PC-3 (cell line): ENCODE measurements at regions not wholly inside any gene's neighbourhood (a gene's known extent, or its start where the extent isn't known, plus 50 kb on each side); places are given as distances from the start of the nearest gene placed in this dataset.

Experiments
- ATAC-seq: fragments of 200-7000 bp; cut with Tn5 transposase; 2 replicates; pipeline ENCODE4 v1.9.1; 2020; ENCODE audit warnings: mild to moderate bottlenecking, moderate library complexity
- BruUV-seq: library from RNA; stranded (reverse); fragments of 400-500 nt; replicated peaks from 2 replicates; lab custom pipeline; 2021; lab: Mats Ljungman, UMichigan
- CTCF ChIA-PET: fragments of 300-600 bp; sonication (Branson Sonifier 250); formaldehyde crosslinking; loops from one replicate; lab custom pipeline; 2022; ENCODE audit warnings: antibody characterized with exemption; lab: Charles Lee
- POLR2A ChIA-PET: fragments of 300-600 bp; sonication (Branson Sonifier 250); formaldehyde crosslinking; loops from one replicate; lab custom pipeline; 2022; ENCODE audit warnings: antibody characterized with exemption; ENCODE audit not compliant: unreplicated experiment; lab: Charles Lee
- DNase-seq: peaks from one replicate; pipeline ENCODE4 v3.0.0-alpha.2; 2015
- H2AFZ ChIP-seq: fragments of 300-600 bp; sonication (generic); 2 replicates; pipeline ENCODE4 v1.6.0; 2016; ENCODE audit warnings: antibody characterized with exemption, low read length
- H3F3A ChIP-seq: fragments of 300-600 bp; sonication (generic); one replicate; pipeline ENCODE4 v1.6.0; 2017; ENCODE audit warnings: antibody characterized with exemption, low read length, control low read depth, mild to moderate bottlenecking; ENCODE audit not compliant: unreplicated experiment
- H3K27ac ChIP-seq: fragments of 300-600 bp; sonication (generic); 2 replicates; pipeline ENCODE4 v1.5.1; 2016; ENCODE audit warnings: mild to moderate bottlenecking, low read length
- H3K27me3 ChIP-seq: fragments of 300-600 bp; sonication (generic); 2 replicates; pipeline ENCODE4 v1.6.1; 2016; ENCODE audit warnings: low read length, mixed read lengths
- H3K36me3 ChIP-seq: fragments of 300-600 bp; sonication (generic); 2 replicates; pipeline ENCODE4 v1.6.1; 2016; ENCODE audit warnings: low read depth, mixed run types, low read length, mixed read lengths
- H3K4me1 ChIP-seq: fragments of 300-600 bp; sonication (generic); 2 replicates; pipeline ENCODE4 v1.5.1; 2016; ENCODE audit warnings: low read length; ENCODE audit not compliant: insufficient read depth
- H3K4me2 ChIP-seq: fragments of 300-600 bp; sonication (generic); 2 replicates; pipeline ENCODE4 v1.6.0; 2016; ENCODE audit warnings: low read length
- H3K4me3 ChIP-seq: fragments of 300-600 bp; sonication (generic); 2 replicates; pipeline ENCODE4 v1.5.1; 2016; ENCODE audit warnings: mild to moderate bottlenecking, low read length, mixed read lengths
- H3K79me2 ChIP-seq: fragments of 300-600 bp; sonication (generic); 2 replicates; pipeline ENCODE4 v1.6.1; 2017; ENCODE audit warnings: low read length, mixed read lengths
- H3K9ac ChIP-seq: fragments of 300-600 bp; sonication (generic); 2 replicates; pipeline ENCODE4 v1.6.0; 2016; ENCODE audit warnings: mild to moderate bottlenecking, low read length
- H3K9me2 ChIP-seq: fragments of 300-600 bp; sonication (generic); replicated peaks from 2 replicates; pipeline ENCODE4 v1.6.1; 2016; ENCODE audit warnings: mixed run types, low read length, mixed read lengths
- H3K9me3 ChIP-seq: fragments of 300-600 bp; sonication (generic); 2 replicates; pipeline ENCODE4 v1.6.1; 2016; ENCODE audit warnings: low read length, mixed read lengths
- H4K20me1 ChIP-seq: fragments of 300-600 bp; sonication (generic); 2 replicates; pipeline ENCODE4 v1.6.1; 2016; ENCODE audit warnings: low read length, mixed read lengths
- EZH2 ChIP-seq: fragments of 300-600 bp; sonication (generic); IDR thresholded peaks from one replicate; pipeline ENCODE4 v1.6.1; 2017; ENCODE audit warnings: antibody characterized with exemption, mild to moderate bottlenecking, low read length; ENCODE audit not compliant: unreplicated experiment
- EZH2phosphoT487 ChIP-seq: fragments of 300-600 bp; sonication (generic); IDR thresholded peaks from 2 replicates; pipeline ENCODE4 v1.6.1; 2018; ENCODE audit warnings: mild to moderate bottlenecking, antibody characterized with exemption, low read length, borderline replicate concordance
- intact Hi-C: fragments of 100-400 bp; cut with micrococcal nuclease; formaldehyde crosslinking; loops from 2 replicates; pipeline ENCODE4 v1.9.0; 2023
- TF ChIP-seq, protein P1 (sequence below): fragments of 300-600 bp; sonication (generic); conservative IDR thresholded peaks from 2 replicates; pipeline ENCODE4 v1.5.1; 2017; ENCODE audit warnings: antibody characterized with exemption, low read depth, mild to moderate bottlenecking, low read length

DNA sequence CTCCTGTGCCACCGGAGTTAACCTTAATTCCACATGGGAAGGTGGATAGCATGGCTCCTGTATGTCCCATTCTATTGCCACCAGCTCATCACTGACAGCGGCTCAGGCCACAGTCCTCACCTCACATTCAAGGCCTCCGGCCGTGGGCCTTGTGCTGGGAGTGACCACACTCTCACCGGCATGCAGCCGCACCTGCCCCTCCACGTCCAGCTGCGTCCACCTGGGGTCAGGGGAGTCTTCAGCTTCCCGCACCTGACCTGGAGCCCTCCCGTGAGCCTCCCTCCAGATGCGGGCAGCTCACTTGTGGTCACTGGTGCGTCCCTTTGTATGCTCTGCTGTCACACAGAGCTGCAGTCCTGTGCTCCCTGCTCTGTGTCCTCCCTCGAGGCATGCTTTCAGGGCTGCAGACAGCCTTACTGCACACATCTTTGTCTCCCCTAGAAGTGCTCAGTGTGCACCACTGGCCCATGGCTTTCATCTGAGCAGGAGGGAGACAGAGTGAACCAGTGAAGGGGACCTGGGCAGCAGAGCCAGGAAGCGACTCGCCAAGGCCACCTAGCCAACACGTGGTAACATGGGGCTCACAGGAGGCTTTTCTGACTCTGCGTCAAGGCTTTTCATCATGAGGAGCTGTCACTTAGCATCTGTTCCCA is 210.1 kb downstream of the ERCC6L2 start:
- Histone ChIP-seq H2AFZ (no peak overlapping the region), H3K4me3 (no peak overlapping the region), H3K9me2 (no peaks in the 10 kb centered on the region), H3K27ac (no peak overlapping the region), H3K79me2 (no peaks in the 10 kb centered on the region), H3K27me3 (0 out of 2 replicates have a peak, but pooled peaks cover 15% of the 10 kb centered on the region), H3F3A (no peaks in the 10 kb centered on the region), H3K9me3 (no peaks in the 10 kb centered on the region), H3K9ac (no peak overlapping the region), H3K4me1 (peaks cover 11% of the 10 kb centered on the region; the same call in 1 of the 2 replicates), H3K4me2 (no peak overlapping the region), H4K20me1 (no peaks in the 10 kb centered on the region), H3K36me3 (no peaks in the 10 kb centered on the region)
- intact Hi-C loops, result no loop called here
- CTCF ChIA-PET, result no interaction called here
- BruUV-seq, result no TSS peak
- ATAC-seq, result no peak
- TF ChIP-seq EZH2phosphoT487 (no peak), EZH2 (no peak)
- TF ChIP-seq, protein P1, sequence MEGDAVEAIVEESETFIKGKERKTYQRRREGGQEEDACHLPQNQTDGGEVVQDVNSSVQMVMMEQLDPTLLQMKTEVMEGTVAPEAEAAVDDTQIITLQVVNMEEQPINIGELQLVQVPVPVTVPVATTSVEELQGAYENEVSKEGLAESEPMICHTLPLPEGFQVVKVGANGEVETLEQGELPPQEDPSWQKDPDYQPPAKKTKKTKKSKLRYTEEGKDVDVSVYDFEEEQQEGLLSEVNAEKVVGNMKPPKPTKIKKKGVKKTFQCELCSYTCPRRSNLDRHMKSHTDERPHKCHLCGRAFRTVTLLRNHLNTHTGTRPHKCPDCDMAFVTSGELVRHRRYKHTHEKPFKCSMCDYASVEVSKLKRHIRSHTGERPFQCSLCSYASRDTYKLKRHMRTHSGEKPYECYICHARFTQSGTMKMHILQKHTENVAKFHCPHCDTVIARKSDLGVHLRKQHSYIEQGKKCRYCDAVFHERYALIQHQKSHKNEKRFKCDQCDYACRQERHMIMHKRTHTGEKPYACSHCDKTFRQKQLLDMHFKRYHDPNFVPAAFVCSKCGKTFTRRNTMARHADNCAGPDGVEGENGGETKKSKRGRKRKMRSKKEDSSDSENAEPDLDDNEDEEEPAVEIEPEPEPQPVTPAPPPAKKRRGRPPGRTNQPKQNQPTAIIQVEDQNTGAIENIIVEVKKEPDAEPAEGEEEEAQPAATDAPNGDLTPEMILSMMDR, result no peak
- DNase-seq, result no peak
- POLR2A ChIA-PET, result no interaction called here

DNA sequence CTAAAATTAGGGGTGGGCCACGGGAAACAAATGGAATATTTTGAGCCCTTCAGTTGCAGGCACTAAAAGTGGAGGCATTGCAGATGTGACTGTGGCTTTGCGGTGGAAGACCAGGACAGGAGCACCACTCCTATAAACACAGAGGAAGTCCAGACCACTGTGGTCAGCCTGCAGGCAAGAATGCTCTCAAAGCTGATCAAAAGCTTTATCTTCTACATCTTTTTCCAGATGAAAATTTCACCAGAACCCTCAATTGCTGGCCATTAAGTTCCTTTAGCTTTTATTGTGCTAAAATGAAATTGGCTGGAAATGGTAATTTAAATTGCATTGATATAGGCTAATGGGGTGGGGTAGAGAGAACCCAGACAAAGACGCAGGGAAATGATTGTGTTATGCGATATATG is 208.8 kb downstream of the ERCC6L2 start:
- no peak for DNase-seq
- ChIA-PET CTCF (no interaction called here), POLR2A (no interaction called here)
- Histone ChIP-seq H3K4me3 (no peak overlapping the region), H3K36me3 (no peaks in the 10 kb centered on the region), H3K4me1 (peaks cover 19% of the 10 kb centered on the region), H3K27ac (no peak overlapping the region), H3K4me2 (no peak overlapping the region), H3K27me3 (0 out of 2 replicates have a peak, but pooled peaks cover 15% of the 10 kb centered on the region), H2AFZ (no peak overlapping the region), H3K79me2 (no peaks in the 10 kb centered on the region), H3K9me2 (no peaks in the 10 kb centered on the region), H4K20me1 (no peaks in the 10 kb centered on the region), H3K9ac (no peak overlapping the region), H3K9me3 (no peaks in the 10 kb centered on the region), H3F3A (no peaks in the 10 kb centered on the region)
- no TSS peak for BruUV-seq
- ATAC-seq, result no peak
- TF ChIP-seq EZH2phosphoT487 (no peak), EZH2 (no peak)
- TF ChIP-seq, protein P1, result no peak
- intact Hi-C loops, result no loop called here

DNA sequence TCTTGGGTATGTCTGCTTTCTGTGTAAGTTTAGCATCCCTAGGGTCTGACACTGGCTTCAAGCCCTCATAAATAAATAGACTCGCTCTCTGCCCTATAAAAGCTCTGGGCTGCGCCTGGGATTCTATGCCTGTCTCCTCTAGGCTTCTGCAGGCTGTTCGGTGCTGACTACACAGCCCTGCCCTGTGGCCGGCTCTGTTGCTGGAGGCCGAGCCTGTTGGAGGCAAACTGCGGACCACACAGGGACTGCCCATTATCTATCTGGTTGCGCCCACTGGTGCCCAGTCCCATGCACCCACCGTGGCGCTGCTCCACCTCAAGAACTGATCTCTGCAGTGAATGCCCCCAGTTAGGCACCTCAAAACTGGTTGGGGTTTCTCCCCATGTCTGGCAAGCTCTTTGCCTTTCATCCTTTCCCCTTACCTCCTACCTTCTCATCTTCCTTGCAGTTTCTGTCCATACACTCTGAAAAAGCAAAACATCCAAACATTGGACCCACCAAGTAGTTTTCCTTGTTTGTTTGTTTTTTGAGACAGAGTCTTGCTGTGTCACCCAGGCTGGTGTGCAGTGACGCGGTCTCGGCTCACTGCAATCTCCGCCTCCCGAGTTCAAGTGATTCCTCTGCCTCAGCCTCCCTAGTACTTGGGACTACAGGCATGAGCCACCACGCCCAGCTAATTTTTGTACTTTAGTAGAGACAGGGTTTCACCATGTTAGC is 207.2 kb downstream of the ERCC6L2 start:
- Histone ChIP-seq H3K79me2 (no peaks in the 10 kb centered on the region), H3K4me2 (no peak overlapping the region), H3K27ac (no peak overlapping the region), H3K36me3 (no peaks in the 10 kb centered on the region), H2AFZ (no peak overlapping the region), H3K27me3 (0 out of 2 replicates have a peak, but pooled peaks cover 8% of the 10 kb centered on the region), H3K4me1 (peaks cover 16% of the 10 kb centered on the region), H3K4me3 (no peak overlapping the region), H3F3A (no peaks in the 10 kb centered on the region), H3K9me2 (no peaks in the 10 kb centered on the region), H3K9ac (no peak overlapping the region), H4K20me1 (no peaks in the 10 kb centered on the region), H3K9me3 (no peaks in the 10 kb centered on the region)
- POLR2A ChIA-PET, result no interaction called here
- ATAC-seq (no peak), DNase-seq (no peak)
- intact Hi-C loops, result no loop called here
- BruUV-seq, result no TSS peak
- CTCF ChIA-PET, result no interaction called here
- TF ChIP-seq EZH2phosphoT487, result no peak
- no peak for TF ChIP-seq EZH2
- TF ChIP-seq, protein P1, result no peak
